GM12874 (cell line): ENCODE measurements at regions not wholly inside any gene's neighbourhood (a gene's known extent, or its start where the extent isn't known, plus 50 kb on each side); places are given as distances from the start of the nearest gene placed in this dataset.

Source experiments
- CTCF ChIP-seq: IDR thresholded peaks from 2 replicates; pipeline ENCODE4 v1.5.1; 2011; ENCODE audit warnings: low read depth, mild to moderate bottlenecking, control low read depth, low read length, moderate library complexity; ENCODE audit not compliant: insufficient read depth

GRCh38 chr1:173257805-173258204, 50.7 kb upstream of the TNFSF4 start:
- no peak for TF ChIP-seq CTCF

DNA sequence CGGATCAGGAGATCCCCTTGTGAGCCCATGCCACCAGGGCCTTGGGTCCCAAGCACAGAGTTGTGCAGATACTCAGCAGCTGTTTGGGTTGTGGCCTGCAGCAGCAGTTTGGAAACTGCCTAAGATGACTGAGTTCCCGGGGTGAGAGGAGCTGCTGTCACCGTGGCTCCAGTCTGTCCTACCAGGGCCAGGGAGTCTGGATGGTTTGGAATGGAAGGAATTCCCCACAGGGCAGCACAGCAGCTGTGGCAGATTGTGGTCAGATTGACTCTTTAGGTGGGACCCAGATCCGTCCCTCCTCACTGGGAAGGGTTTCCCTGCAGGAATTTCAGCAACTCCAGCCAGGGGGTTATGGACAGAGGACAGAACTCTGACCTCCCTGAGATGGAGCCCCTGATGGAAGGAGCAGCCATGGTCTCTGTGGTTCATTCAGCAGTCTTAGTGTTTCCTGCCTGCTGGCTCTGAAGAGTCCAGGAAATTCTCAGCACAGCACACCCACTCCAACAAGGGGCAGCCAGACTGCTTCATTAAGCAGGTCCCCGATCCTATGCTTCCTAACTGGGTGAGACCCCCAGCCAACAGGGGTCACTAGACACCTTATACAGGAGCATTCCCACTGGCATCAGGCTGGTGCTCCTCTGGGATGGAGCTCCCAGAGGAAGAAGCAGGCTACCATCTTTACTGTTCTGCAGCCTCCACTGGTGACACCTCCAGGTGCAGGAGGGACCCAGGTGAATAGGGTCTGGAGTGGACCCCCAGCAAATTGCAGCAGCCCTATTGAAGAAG, 51.5 kb upstream of the TNFSF4 start:
- TF ChIP-seq CTCF, result no peak

DNA sequence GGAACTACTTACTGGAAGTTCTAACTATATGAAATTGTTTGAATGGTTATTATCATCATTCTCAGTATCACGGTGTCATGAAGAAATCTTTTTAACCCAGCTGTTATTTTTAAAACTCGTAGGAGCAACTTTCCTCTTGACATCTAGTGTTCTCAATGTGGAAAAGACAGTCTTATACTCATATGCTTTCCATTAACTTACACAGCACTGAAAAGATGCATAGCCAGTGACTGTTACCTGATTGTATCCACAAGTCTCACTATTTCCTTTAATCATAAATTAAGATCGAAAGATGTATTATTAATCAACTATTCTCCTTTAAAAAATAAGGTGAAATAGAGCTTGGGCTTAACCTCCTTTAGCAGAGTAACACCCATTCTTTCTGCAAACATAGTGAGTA, 59.7 kb upstream of the TNFSF4 start:
- no peak for TF ChIP-seq CTCF

DNA sequence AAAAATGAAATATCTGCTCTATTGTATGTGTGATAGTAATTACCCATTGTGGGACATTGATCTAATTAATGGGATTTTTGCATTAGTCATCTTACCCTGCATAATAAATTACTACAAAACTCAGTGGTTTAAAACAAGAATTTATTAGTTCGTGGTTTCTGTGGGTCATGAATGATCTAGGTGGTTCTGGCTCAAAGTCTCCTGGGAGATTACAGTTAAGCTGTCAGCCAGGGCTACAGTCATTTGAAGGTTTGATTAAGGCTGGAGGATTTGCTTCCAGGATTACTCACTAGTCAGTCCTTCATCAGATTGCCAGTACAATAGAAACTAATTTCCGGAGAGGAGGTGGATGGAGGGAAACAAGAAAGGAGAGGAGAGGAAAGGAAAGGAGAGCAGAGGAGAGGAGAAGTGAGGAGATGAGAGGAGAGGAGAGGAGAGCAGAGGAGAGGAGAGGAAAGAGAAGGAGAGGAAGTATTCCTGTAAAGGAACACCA, 60.4 kb upstream of the TNFSF4 start:
- TF ChIP-seq CTCF, result no peak

DNA sequence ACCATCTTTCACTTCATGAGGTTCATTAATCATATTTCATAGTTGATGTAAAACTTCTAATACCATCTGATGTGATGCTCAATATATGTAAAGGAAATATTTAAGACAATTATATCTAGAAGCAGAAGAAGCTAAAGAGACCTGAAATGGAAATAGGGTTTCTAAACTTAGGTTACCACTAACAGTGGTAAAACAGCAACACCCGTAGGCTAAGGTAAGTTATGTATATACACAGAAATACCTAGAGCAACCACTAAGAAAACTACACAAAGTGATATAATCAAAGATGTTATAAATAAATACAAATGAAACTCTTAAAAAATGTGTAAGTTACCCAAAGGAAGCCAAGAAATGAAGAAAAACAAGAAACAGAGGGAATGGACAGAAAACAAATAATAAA, 61.1 kb upstream of the TNFSF4 start:
- TF ChIP-seq CTCF, result no peak

- no peak for TF ChIP-seq CTCF
Observed at GRCh38 chr1:173268786-173269277, 61.7 kb upstream of the TNFSF4 start.

DNA sequence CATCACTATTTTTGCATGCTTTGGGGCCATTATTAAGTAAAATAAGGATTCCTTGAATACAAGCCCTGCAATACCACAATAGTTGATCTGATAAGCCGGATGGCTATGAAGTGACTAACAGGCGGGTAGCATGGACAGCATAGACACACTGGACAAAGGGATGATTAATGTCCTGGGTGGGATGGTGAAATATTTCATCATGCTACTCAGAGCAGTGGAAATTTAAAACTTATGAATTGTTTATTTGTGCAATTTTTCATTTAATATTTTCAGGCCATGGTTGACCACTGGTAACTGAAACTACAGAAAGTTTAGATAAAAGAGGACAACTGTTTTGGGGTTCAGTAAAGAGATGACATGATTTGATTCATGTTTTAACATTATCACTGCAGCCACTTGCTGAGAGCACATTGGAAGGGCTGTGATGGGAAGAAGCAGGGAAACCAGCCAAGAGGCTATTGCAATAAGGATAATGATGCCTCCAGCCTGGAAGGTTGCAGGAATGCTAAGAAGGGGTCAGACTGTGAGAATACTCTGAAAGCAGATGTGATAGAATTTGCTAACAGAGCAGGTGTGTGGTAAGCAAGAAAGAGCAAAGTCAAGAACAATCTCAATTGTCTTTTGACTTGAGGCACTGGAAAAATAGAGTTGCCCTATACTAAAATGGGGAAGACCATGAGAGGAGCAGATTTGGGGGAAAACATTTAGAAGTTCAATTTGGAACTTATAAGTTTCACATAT, 62.5 kb upstream of the TNFSF4 start:
- TF ChIP-seq CTCF, result no peak
